ENCODE measurements at regions not wholly inside any gene's neighbourhood (a gene's known extent, or its start where the extent isn't known, plus 50 kb on each side); places are given as distances from the start of the nearest gene placed in this dataset.
"Not testable (repeated sequence)": the region's sequence is repeated elsewhere in the genome, so short reads cannot be mapped to it uniquely, and the experiment has no call there.

DNA sequence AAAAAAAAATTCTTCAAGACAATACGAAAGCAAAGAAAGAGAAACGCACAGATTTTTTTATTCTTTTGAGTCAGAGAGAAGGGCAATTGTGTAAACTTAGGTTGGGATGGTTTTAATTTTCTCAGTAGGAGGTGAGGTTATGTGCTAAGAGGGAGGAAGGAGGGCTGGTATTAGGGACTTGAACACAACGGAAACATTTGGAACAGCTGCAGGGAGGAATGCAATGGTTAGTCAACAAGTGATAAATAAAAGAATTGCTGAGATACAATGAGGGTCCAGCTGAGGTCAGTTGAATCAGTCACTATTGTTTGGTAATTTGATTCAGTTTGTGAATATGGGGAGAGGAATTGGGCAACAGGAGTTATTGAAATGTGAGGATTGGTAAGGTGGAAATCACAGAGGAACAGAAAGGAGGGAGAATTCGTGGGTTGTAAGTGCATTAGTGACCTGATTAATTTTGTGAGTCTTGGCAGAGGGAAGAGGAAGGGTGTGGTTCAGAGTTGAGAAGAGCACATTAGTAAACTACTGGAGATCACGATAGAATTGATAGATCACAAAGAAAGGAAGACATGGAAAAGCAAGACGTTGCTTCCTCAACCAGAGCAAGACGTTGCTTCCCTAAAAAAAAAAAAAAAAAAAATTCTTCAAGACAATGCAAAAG, 499.5 kb upstream of the SPRY2 start:
- DNase-seq = no peak

DNA sequence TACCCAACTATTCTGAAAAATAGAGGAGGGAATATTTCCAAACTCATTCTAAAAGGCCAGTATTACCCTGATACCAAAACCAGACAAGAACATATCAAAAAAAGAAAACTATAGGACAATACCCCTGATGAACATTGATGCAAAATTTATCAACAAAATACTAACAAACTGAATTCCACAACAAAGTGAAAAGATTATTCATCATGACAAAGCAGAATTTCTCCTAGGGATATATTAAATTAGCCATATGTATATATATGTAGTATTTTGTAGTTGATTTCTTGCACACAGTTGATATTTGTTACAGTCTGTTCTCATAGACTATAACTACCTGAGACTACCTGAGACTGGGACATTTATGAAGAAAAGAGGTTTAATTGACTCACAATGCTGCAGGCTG, 495.0 kb upstream of the SPRY2 start:
- DNase-seq = no peak

- DNase-seq = no peak
Observed at GRCh38 chr13:80830431-80830830, 489.5 kb upstream of the SPRY2 start.

DNA sequence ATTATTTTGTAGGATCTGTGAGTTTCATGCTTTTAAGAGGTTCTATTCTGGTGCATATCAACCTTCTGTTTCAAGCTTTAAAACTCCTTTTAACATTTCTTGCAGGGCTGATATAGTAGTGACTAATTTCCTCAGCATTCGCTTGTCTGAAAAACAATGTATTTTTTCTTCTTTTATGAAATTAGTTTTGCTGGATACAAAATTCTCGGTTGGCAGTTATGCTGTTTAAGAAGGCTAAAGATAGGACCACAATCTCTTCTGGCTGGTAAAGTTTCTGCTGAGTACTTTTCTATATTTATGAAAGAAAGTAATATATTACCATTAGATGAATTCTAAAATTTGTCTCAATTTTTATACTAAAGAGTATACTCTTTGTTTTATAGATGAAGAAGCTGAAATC, 487.8 kb upstream of the SPRY2 start:
- DNase-seq = no peak

GRCh38 chr13:80825276-80825675, 484.4 kb upstream of the SPRY2 start:
- no peak for DNase-seq

- no peak for DNase-seq
Observed at GRCh38 chr13:80824229-80824628, 483.3 kb upstream of the SPRY2 start.

DNA sequence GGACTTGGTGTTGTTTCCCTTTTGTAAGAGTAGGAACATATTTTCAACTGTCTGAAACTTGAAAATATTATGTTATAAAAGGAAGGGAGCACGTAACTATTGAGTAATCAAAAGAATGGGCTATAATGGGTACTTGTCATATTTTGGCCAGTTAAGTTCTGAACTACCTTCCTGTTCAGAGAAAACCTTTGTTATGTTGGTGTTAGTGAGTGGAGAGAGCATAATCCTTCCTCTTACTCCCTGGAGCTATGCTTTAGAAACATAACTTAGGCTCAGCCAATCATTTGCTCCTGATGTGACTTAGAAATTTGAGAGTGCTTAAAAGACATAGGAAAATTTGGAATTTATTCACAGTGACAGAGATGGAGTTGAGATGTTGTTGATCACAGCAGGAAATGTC, 482.5 kb upstream of the SPRY2 start:
- no peak for DNase-seq

DNA sequence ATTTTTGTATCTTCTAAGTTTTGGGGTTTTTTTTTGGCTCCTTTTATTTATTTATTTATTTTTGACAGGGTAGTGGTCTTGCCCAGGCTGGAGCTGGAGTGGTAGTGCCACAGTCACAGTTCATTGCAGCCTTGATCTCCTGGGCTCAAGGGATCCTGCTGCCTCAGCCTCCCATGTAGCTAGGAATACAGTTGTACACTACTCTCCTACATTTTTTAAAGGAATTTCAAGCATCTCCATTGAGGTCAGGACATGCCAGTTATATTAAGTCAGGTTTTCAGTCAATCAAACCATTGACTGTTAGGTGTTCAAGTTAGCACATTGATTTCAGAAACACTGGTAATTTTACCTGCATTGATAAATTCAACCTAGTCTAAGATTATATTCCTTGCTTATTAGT, 480.5 kb upstream of the SPRY2 start:
- no peak for DNase-seq

DNA sequence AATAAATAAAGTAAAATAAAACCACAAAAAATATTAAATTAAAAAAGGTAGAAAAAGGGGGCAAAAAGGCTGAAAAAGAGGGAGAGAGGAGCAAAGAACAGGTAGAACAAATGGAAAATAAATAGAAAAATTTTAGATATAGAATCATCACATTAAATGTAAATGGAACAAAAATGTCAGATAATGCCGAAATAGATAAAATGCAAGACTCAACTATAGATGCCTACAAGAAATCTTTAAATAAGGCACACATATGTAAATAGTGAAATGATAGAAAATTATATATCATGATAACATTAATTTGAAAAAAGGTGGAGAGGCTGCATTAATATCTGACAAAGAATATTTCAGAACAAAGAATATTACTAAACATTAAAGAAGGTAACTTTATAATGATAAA, 477.1 kb upstream of the SPRY2 start:
- no peak for DNase-seq

DNA sequence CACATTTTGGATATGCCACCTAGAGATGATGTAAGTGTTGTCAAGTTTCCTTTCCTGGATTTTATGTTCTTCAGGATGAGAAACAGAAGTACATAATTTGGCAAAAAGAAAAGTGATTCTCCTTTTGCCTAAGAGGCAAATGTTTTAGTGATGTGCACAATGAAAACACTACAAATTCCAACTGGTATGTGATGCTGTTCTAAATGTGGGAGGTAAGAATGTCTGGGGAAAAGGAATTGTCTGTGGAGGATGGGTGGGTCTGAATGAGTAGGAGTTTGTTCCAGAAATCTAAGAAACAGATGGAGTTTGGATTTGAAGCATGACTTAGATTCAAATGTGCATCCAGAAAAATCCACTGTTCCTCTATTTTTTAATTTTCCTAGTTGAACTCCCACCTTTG, 473.6 kb upstream of the SPRY2 start:
- no peak for DNase-seq

- not testable (repeated sequence) for DNase-seq
Observed at GRCh38 chr13:80810294-80810693, 469.4 kb upstream of the SPRY2 start.

- DNase-seq = no peak
Observed at GRCh38 chr13:80802946-80803345, 462.0 kb upstream of the SPRY2 start.

- DNase-seq = no peak
Observed at GRCh38 chr13:80798576-80799133, 457.7 kb upstream of the SPRY2 start.

DNA sequence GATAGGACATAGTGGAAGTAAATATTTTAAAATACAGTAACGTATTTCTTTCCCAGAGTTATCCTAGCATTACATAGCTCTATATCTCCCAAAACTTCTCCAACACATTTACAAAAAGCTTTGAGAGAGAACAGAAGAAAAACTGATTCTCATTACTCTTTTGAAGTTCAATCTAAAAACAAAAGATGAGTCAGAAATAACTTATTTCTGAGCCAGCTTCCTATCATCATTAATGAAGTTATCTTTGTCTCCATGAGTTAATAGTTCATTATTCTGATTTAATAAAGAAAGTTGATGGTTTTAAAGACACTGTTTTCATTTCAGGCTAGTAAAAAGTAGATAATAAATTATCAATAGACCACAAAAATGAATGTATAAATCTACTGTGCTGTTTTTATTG, 446.7 kb upstream of the SPRY2 start:
- no peak for DNase-seq

- peak; percentile 59 for DNase-seq
Observed at GRCh38 chr13:80783926-80784565, 443.1 kb upstream of the SPRY2 start.

- no peak for DNase-seq
Observed at GRCh38 chr13:80782441-80782840, 441.5 kb upstream of the SPRY2 start.

DNA sequence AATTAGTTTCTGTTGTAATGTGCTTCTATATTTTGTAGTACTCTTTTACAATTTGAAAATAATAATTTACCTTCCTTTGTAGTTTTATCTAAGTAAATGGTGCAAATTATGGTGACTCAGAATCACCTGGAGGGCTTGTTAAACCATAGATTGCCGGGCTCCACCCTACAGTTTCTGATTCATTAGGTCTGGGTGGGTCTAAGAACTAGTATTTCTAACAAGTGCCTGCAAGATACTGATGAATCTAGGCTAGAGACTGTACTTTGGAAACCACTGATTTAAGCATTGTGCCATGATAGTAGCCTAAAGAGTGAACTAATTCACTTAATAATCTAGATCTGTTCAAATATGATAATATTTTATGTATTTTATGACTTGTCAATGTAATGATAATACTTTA, 437.4 kb upstream of the SPRY2 start:
- no peak for DNase-seq

DNA sequence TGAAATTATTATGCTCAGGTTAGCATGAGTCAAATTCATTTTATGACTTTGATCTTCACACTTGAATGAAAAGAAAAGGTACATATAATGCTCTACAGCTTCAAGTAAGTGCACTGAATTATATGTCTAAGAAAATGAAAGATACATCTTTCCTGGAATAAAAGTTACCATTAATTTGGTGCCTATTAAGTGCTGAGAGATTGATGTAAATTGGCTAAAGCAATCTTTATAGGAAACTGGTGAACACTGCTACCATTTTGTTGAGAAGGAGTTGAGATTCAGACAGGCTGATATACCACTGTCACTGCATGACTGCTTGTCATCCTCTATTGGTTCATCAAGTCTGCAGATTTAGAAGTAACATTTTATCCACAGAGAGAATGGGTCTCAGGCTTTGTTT, 416.8 kb upstream of the SPRY2 start:
- no peak for DNase-seq

DNA sequence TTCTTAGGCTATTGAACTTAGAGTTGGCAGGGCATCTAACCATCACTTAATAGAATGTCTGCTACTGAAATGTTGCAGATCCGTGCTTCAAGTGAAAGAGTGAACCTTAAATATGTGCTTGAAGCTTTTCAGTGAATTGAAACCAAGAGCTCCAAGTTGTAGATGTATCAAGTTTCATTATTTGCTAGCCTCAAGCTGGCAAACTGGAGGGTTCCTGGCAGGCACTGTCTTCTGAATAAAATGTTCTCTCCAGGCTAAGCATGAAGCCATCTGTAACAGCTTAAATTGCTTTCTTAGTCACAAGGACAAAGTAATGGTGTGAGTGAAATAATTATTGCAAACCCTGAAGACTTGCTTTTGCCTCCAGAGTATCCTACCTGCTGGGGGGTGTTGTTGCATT, 415.0 kb upstream of the SPRY2 start:
- DNase-seq = peak; percentile 36

DNA sequence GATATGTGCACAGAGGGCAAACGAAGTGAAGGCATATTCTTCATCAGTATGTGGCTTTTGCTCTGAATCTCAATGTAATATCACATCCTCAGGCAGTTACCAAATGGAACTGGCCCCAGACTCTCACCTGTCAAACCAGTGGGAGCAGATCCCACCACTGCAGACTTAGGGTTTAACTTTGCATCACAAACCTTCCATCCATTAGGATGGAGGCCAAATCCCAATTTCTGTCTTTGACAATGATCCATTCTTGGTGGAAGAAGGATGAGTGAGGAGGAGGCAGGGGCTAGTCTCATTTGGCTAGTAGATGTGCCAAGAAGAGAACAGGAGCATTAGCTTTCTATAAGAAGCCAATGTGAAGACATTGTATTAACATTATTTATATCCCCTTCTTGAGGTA, 413.5 kb upstream of the SPRY2 start:
- DNase-seq = no peak

DNA sequence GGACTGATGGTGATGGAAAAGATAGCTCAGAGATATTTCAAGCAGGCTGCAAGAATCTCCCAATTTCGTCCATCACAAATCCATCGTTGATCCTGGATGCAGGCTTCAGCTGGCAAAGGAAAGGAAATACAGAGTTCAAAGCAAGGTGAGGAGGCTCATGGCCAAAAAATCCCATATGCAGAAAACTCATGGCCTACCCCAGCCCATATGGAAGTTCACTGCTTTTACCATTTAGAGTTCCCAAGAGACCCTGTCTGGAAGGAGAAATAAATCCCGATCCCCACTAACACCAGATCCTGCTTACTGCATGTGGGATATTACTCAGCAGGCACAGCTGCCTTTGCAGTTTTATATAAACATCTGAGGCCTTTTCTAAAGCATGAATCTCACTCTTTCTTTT, 412.9 kb upstream of the SPRY2 start:
- DNase-seq = peak; percentile 88

DNA sequence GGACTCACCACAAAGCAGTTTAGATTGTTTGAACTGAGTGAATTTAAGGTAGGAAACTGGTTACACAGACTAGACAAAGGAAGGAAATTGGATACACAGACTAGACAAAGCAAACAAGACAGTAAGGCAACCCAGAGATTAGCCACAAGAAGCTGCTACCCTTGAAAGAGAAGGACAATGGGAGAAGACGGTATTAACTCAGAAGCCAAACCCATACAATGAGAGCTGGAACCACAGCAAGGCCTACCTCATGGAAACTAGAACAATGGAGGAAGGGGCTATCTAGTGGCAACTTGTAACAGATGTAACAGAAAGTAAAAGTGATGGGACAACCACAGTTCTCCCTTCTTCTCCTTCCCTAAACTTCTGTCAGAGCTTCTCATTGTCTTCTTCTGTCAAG, 410.9 kb upstream of the SPRY2 start:
- DNase-seq = no peak

DNA sequence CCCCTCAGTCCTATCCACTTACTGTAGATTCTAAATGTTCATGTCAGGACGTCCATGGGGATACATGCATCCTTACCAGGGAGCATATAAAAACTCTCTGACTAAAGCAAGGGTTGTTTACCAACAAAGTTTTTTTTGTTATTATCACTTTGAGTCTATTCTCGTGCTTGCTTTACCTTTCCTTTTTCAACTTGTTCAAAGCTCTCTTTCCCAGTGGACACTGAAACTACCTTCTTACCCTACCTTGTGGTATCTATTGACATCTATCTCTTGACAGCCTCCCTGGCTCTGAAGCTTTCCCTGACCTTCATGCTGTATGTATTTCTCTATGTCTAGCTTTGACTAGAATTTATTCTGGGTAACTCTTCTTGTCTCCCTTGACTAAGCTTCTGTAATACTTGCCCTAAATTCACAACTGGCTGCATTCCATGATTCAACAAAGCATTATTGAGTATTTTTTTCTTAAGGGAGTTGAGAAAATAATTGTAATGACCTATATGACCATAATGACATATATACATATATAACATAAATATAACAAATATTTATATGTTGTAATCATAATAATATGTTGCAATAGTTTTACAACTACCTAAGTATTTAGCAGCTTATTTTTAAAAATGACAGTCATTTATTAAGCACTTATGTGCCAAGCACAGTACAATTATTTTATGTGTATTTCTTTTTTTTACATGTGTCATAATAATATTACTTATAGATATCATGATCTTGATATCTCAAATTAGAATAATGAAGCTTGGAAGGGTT, 403.4 kb upstream of the SPRY2 start:
- DNase-seq = no peak

- peak; percentile 38 for DNase-seq
Observed at GRCh38 chr13:80742033-80742432, 401.1 kb upstream of the SPRY2 start.

All from NCI-H1694 (cell line).